ENCODE measurements at regions not wholly inside any gene's neighbourhood (a gene's known extent, or its start where the extent isn't known, plus 50 kb on each side); places are given as distances from the start of the nearest gene placed in this dataset.

- no peaks in the 10 kb centered on the region for H4K20me1 ChIP-seq (ENCODE audit: insufficient read depth)
- no peaks in the 10 kb centered on the region for H3K9me3 ChIP-seq
- peaks cover 30% of the 10 kb centered on the region for H3F3A ChIP-seq (replicated peaks; ENCODE audit: insufficient read depth)
- H3K36me3 ChIP-seq (replicated peaks in 1 of 2; ENCODE audit: control insufficient read depth in 1 of 2, insufficient read depth in 2 of 2, low read length in 1 of 2): no peaks in the 10 kb centered on the region
- no peak overlapping the region for H3K27ac ChIP-seq (ENCODE audit: low read depth in 2 of 2, low read length in 1 of 2)
- H3K9me2 ChIP-seq: no peaks in the 10 kb centered on the region
- ChIA-PET POLR2A (no interaction called here), CTCF (interaction anchor here (0.9 kb wide), 1 partner anchor 14 kb away, joined by 3 read pairs; no protein-coding TSS in a partner anchor)
- TF ChIP-seq PBX3 (IDR thresholded peaks at IDR 0.05) (no peak), NRF1 (IDR thresholded peaks at IDR 0.05; ENCODE audit: low read depth, low read length) (no peak), RFX5 (IDR thresholded peaks at IDR 0.05; ENCODE audit: low read length) (no peak), SIN3A (IDR thresholded peaks at IDR 0.05; ENCODE audit: borderline replicate concordance, low read depth, low read length) (no peak), MXI1 (IDR thresholded peaks at IDR 0.05; ENCODE audit: low read depth, low read length) (no peak), RXRA (IDR thresholded peaks at IDR 0.05; ENCODE audit: borderline replicate concordance, low read depth) (no peak)
- no peak for DNase-seq
- no peaks in the 10 kb centered on the region for H3K27me3 ChIP-seq (ENCODE audit: insufficient read depth)
- peaks cover 0 to 41% of the 10 kb centered on the region in 2 experiments; a peak in 2 of 4 replicates for H3K4me1 ChIP-seq (ENCODE audit: control insufficient read depth in 1 of 2, insufficient read depth in 2 of 2, low read depth in 1 of 2, low read length in 1 of 2)
- H3K79me2 ChIP-seq (ENCODE audit: insufficient read depth): no peaks in the 10 kb centered on the region
- H3K4me2 ChIP-seq: no peak overlapping the region
- peak overlapping the region; percentile 52; the same call in 1 of the 2 replicates for H2AFZ ChIP-seq (ENCODE audit: low read depth)
- no peak overlapping the region for H3K4me3 ChIP-seq (ENCODE audit: low read depth in 2 of 2, low read length in 1 of 2)
- no peak overlapping the region for H3K9ac ChIP-seq
Observed at GRCh38 chr4:29307256-29307655, 1412.9 kb upstream of the PCDH7 start.

DNA sequence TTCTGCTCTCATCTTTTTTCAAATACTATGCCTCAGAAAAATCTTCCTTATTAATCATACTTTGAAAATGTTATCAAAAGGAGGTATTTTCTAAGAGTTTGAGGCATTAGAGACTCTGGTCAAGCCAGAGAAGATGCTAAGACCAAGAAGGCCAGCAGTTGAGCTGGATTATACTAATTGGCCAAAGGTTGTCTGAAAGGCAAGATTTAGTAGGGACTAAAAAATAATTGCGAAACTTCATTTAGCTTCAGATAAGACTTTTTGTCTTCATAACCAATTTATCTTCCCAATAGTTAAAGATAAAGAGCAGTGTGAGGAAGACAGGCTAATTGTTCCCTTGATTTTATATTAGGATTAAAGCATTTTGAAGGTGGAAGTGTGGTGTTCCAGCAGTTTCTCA, 1412.4 kb upstream of the PCDH7 start:
- POLR2A ChIA-PET: no interaction called here
- Histone ChIP-seq H3K4me3 (ENCODE audit: low read depth in 2 of 2, low read length in 1 of 2) (no peak overlapping the region), H3K9ac (no peak overlapping the region), H4K20me1 (ENCODE audit: insufficient read depth) (no peaks in the 10 kb centered on the region), H3K36me3 (replicated peaks in 1 of 2; ENCODE audit: control insufficient read depth in 1 of 2, insufficient read depth in 2 of 2, low read length in 1 of 2) (no peaks in the 10 kb centered on the region), H2AFZ (ENCODE audit: low read depth) (peak overlapping the region; percentile 77), H3K9me2 (no peaks in the 10 kb centered on the region), H3K4me1 (ENCODE audit: control insufficient read depth in 1 of 2, insufficient read depth in 2 of 2, low read depth in 1 of 2, low read length in 1 of 2) (peaks cover 0 to 41% of the 10 kb centered on the region in 2 experiments; a peak in 2 of 4 replicates), H3K4me2 (peak overlapping the region; percentile 65; the same call in 1 of the 2 replicates), H3K27me3 (ENCODE audit: insufficient read depth) (no peaks in the 10 kb centered on the region), H3K9me3 (no peaks in the 10 kb centered on the region), H3K27ac (ENCODE audit: low read depth in 2 of 2, low read length in 1 of 2) (peak overlapping the region in 1 of 2 experiments; percentile 93; a peak in 3 of 4 replicates), H3K79me2 (ENCODE audit: insufficient read depth) (no peaks in the 10 kb centered on the region), H3F3A (replicated peaks; ENCODE audit: insufficient read depth) (peaks cover 30% of the 10 kb centered on the region)
- CTCF ChIA-PET: no interaction called here
- WGBS (ENCODE audit: low lambda C conversion rate): 71% methylated on average over 1 of the region's 1 CpG
- TF ChIP-seq NFIC (IDR thresholded peaks at IDR 0.05; ENCODE audit: borderline replicate concordance) (no peak), RFX5 (IDR thresholded peaks at IDR 0.05; ENCODE audit: low read length) (no peak), GATA2 (CRISPR knock-in tag; IDR thresholded peaks at IDR 0.05) (no peak), FOXJ3 (CRISPR knock-in tag; IDR thresholded peaks at IDR 0.05) (no peak), SIN3A (IDR thresholded peaks at IDR 0.05; ENCODE audit: borderline replicate concordance, low read depth, low read length) (no peak), TCF12 (IDR thresholded peaks at IDR 0.05) (no peak), POLR2AphosphoS5 (IDR thresholded peaks at IDR 0.05; ENCODE audit: low read depth, low read length) (no peak), EZH2phosphoT487 (IDR thresholded peaks at IDR 0.05; ENCODE audit: borderline replicate concordance, low read depth) (no peak)
- TF ChIP-seq, protein P1, sequence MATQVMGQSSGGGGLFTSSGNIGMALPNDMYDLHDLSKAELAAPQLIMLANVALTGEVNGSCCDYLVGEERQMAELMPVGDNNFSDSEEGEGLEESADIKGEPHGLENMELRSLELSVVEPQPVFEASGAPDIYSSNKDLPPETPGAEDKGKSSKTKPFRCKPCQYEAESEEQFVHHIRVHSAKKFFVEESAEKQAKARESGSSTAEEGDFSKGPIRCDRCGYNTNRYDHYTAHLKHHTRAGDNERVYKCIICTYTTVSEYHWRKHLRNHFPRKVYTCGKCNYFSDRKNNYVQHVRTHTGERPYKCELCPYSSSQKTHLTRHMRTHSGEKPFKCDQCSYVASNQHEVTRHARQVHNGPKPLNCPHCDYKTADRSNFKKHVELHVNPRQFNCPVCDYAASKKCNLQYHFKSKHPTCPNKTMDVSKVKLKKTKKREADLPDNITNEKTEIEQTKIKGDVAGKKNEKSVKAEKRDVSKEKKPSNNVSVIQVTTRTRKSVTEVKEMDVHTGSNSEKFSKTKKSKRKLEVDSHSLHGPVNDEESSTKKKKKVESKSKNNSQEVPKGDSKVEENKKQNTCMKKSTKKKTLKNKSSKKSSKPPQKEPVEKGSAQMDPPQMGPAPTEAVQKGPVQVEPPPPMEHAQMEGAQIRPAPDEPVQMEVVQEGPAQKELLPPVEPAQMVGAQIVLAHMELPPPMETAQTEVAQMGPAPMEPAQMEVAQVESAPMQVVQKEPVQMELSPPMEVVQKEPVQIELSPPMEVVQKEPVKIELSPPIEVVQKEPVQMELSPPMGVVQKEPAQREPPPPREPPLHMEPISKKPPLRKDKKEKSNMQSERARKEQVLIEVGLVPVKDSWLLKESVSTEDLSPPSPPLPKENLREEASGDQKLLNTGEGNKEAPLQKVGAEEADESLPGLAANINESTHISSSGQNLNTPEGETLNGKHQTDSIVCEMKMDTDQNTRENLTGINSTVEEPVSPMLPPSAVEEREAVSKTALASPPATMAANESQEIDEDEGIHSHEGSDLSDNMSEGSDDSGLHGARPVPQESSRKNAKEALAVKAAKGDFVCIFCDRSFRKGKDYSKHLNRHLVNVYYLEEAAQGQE (IDR thresholded peaks at IDR 0.05; ENCODE audit: low read depth, low read length): no peak
- TF ChIP-seq, protein P2, sequence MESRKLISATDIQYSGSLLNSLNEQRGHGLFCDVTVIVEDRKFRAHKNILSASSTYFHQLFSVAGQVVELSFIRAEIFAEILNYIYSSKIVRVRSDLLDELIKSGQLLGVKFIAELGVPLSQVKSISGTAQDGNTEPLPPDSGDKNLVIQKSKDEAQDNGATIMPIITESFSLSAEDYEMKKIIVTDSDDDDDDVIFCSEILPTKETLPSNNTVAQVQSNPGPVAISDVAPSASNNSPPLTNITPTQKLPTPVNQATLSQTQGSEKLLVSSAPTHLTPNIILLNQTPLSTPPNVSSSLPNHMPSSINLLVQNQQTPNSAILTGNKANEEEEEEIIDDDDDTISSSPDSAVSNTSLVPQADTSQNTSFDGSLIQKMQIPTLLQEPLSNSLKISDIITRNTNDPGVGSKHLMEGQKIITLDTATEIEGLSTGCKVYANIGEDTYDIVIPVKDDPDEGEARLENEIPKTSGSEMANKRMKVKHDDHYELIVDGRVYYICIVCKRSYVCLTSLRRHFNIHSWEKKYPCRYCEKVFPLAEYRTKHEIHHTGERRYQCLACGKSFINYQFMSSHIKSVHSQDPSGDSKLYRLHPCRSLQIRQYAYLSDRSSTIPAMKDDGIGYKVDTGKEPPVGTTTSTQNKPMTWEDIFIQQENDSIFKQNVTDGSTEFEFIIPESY (IDR thresholded peaks at IDR 0.05; ENCODE audit: borderline replicate concordance, low read depth): no peak
- no peak for DNase-seq

All from SK-N-SH (cell line).